Mesenchymal stem cell (in vitro differentiated cells and primary cell): ENCODE measurements at regions not wholly inside any gene's neighbourhood (a gene's known extent, or its start where the extent isn't known, plus 50 kb on each side); places are given as distances from the start of the nearest gene placed in this dataset.
A peak's percentile ranks its signal among the peaks of the same experiment; 100 is the strongest.
"Not testable (repeated sequence)": the region's sequence is repeated elsewhere in the genome, so short reads cannot be mapped to it uniquely, and the experiment has no call there.

Experiments used
- DNase-seq: peaks from one replicate; pipeline ENCODE4 v3.0.0-alpha.2; 2013
- H2AFZ ChIP-seq: one replicate; pipeline ENCODE4 v1.6.1; 2013; ENCODE audit warnings: low read depth, mild to moderate bottlenecking, control low read depth, inconsistent platforms, low read length, moderate library complexity
- H2AK5ac ChIP-seq: 2 replicates; pipeline ENCODE4 v1.6.1; 2013; ENCODE audit warnings: low read length, moderate library complexity, mild to moderate bottlenecking, inconsistent platforms; ENCODE audit not compliant: severe bottlenecking
- H2BK120ac ChIP-seq: one replicate; pipeline ENCODE4 v1.6.1; 2013; ENCODE audit warnings: low read depth, mild to moderate bottlenecking, inconsistent platforms, low read length, moderate library complexity
- H2BK12ac ChIP-seq, 2 experiments: one replicate each; pipeline ENCODE4 v1.6.1; 2013; ENCODE audit warnings: inconsistent platforms in 2 of 2, low read length in 2 of 2, mild to moderate bottlenecking in 2 of 2, moderate library complexity in 2 of 2, control low read depth in 1 of 2
- H2BK15ac ChIP-seq: one replicate; pipeline ENCODE4 v1.6.1; 2013; ENCODE audit warnings: mild to moderate bottlenecking, low read depth, inconsistent platforms; ENCODE audit not compliant: poor library complexity, severe bottlenecking
- H2BK5ac ChIP-seq: 2 replicates; pipeline ENCODE4 v1.6.1; 2013; ENCODE audit warnings: low read depth, mild to moderate bottlenecking, low read length, control low read depth, inconsistent platforms; ENCODE audit not compliant: poor library complexity, severe bottlenecking
- H3K14ac ChIP-seq, 2 experiments: one replicate each; pipeline ENCODE4 v1.6.1; 2013; ENCODE audit warnings: inconsistent platforms in 2 of 2, low read length in 2 of 2, control low read depth in 1 of 2, mild to moderate bottlenecking in 1 of 2, moderate library complexity in 1 of 2
- H3K18ac ChIP-seq, 2 experiments: one replicate each; pipeline ENCODE4 v1.6.1; 2013; ENCODE audit warnings: inconsistent platforms in 2 of 2, low read length in 2 of 2, control low read depth in 1 of 2, low read depth in 1 of 2, mild to moderate bottlenecking in 1 of 2
- H3K23ac ChIP-seq, 2 experiments: one replicate each; pipeline ENCODE4 v1.6.1; 2013; ENCODE audit warnings: inconsistent platforms in 2 of 2, low read length in 2 of 2, mild to moderate bottlenecking in 2 of 2, moderate library complexity in 2 of 2, control low read depth in 1 of 2
- H3K27ac ChIP-seq: 2 replicates; pipeline ENCODE4 v1.5.1; 2013; ENCODE audit warnings: mild to moderate bottlenecking, moderate library complexity, low read length, control low read depth, inconsistent platforms; ENCODE audit not compliant: poor library complexity, severe bottlenecking
- H3K27me3 ChIP-seq, 2 experiments: 2 replicates each; pipeline versions ENCODE4 v1.6.1 to v1.7.0; 2013; ENCODE audit warnings: low read length in 2 of 2, mild to moderate bottlenecking in 2 of 2, moderate library complexity in 2 of 2, control low read depth in 1 of 2, inconsistent platforms in 1 of 2; ENCODE audit not compliant: control insufficient read depth in 1 of 2, insufficient read depth in 1 of 2
- H3K36me3 ChIP-seq, 2 experiments: 2 replicates each; pipeline versions ENCODE4 v1.6.1 to v1.7.0; 2013; ENCODE audit warnings: low read length in 2 of 2, control low read depth in 1 of 2, inconsistent platforms in 1 of 2, low read depth in 1 of 2, mild to moderate bottlenecking in 1 of 2; ENCODE audit not compliant: insufficient read depth in 2 of 2, control insufficient read depth in 1 of 2
- H3K4ac ChIP-seq, 2 experiments: one replicate each; pipeline ENCODE4 v1.6.1; 2013; ENCODE audit warnings: inconsistent platforms in 2 of 2, low read length in 2 of 2, mild to moderate bottlenecking in 2 of 2, moderate library complexity in 2 of 2, control low read depth in 1 of 2, low read depth in 1 of 2
- H3K4me1 ChIP-seq: 2 replicates; pipeline ENCODE4 v1.6.1; 2013; ENCODE audit warnings: low read depth, low read length, control low read depth; ENCODE audit not compliant: control insufficient read depth, insufficient read depth
- H3K4me2 ChIP-seq: 2 replicates; pipeline ENCODE4 v1.6.1; 2013; ENCODE audit warnings: low read length, mild to moderate bottlenecking, inconsistent platforms; ENCODE audit not compliant: poor library complexity, severe bottlenecking
- H3K4me3 ChIP-seq, 2 experiments: 2 replicates each; pipeline versions ENCODE4 v1.5.1 to v1.7.0; 2013; ENCODE audit warnings: low read length in 2 of 2, mild to moderate bottlenecking in 2 of 2, control low read depth in 1 of 2, low read depth in 1 of 2; ENCODE audit not compliant: insufficient read depth in 1 of 2
- H3K79me1 ChIP-seq: replicated peaks from 2 replicates; pipeline ENCODE4 v1.6.1; 2013; ENCODE audit warnings: mild to moderate bottlenecking, control low read depth, low read length, inconsistent platforms; ENCODE audit not compliant: poor library complexity, severe bottlenecking
- H3K9ac ChIP-seq: 2 replicates; pipeline ENCODE4 v1.7.0; 2013; ENCODE audit warnings: mild to moderate bottlenecking, low read length, moderate library complexity
- H3K9me3 ChIP-seq: 2 replicates; pipeline ENCODE4 v1.7.0; 2013; ENCODE audit warnings: mild to moderate bottlenecking, low read length; ENCODE audit not compliant: control insufficient read depth
- H4K8ac ChIP-seq: one replicate; pipeline ENCODE4 v1.6.1; 2013; ENCODE audit warnings: inconsistent platforms, mild to moderate bottlenecking, low read length, moderate library complexity
- H4K91ac ChIP-seq: one replicate; pipeline ENCODE4 v1.6.1; 2013; ENCODE audit warnings: mild to moderate bottlenecking, low read length, inconsistent platforms
- WGBS: methylation state at CpG from one replicate; pipeline ENCODE4 v1.1.7; 2013; ENCODE audit warnings: mixed read lengths; 5-methylcytosine and 5-hydroxymethylcytosine counted together

- not testable (repeated sequence) for H3K4me1 ChIP-seq
These were observed 121.6 kb upstream of the SLC16A7 start for GRCh38 chr12:59474236-59474635.

GRCh38 chr12:59472273-59472672, 123.6 kb upstream of the SLC16A7 start:
- Histone ChIP-seq H3K36me3 (no peaks in the 10 kb centered on the region), H3K4me3 (no peak overlapping the region), H2BK12ac (no peak overlapping the region), H3K4ac (no peak overlapping the region), H2AFZ (no peak overlapping the region), H3K14ac (no peak overlapping the region), H3K27ac (no peak overlapping the region), H3K4me2 (no peak overlapping the region), H2BK5ac (no peak overlapping the region), H3K23ac (no peak overlapping the region), H3K79me1 (no peaks in the 10 kb centered on the region), H3K9ac (no peak overlapping the region), H4K8ac (no peak overlapping the region), H3K4me1 (no peaks in the 10 kb centered on the region), H3K27me3 (no peaks in the 10 kb centered on the region), H4K91ac (no peak overlapping the region), H3K18ac (no peak overlapping the region), H2AK5ac (no peak overlapping the region), H2BK120ac (no peak overlapping the region), H2BK15ac (no peak overlapping the region), H3K9me3 (no peaks in the 10 kb centered on the region)
- 82% methylated on average over 5 of the region's 5 CpGs for WGBS
- no peak for DNase-seq

More at GRCh38 chr12:59474236-59474635, 121.6 kb upstream of the SLC16A7 start:
- H3K23ac ChIP-seq, H3K14ac ChIP-seq, H3K79me1 ChIP-seq, H3K9ac ChIP-seq, H2BK5ac ChIP-seq, H3K4me3 ChIP-seq, H3K36me3 ChIP-seq, H2AFZ ChIP-seq, H2AK5ac ChIP-seq, H3K4me2 ChIP-seq, H2BK12ac ChIP-seq, DNase-seq, H3K4ac ChIP-seq, H3K9me3 ChIP-seq, H2BK15ac ChIP-seq, H4K8ac ChIP-seq, H3K18ac ChIP-seq, H3K27ac ChIP-seq, H2BK120ac ChIP-seq, H3K27me3 ChIP-seq, H4K91ac ChIP-seq: not testable (repeated sequence)

GRCh38 chr12:59459966-59460660, 135.7 kb upstream of the SLC16A7 start:
- no peak overlapping the region for H3K4ac ChIP-seq
- no peak overlapping the region for H2AK5ac ChIP-seq
- no peaks in the 10 kb centered on the region for H3K36me3 ChIP-seq
- H3K4me2 ChIP-seq, result peak overlapping the region; percentile 22
- H2BK15ac ChIP-seq, result no peak overlapping the region
- H4K91ac ChIP-seq, result no peak overlapping the region
- H3K79me1 ChIP-seq, result no peaks in the 10 kb centered on the region
- no peak overlapping the region for H3K14ac ChIP-seq
- no peak overlapping the region for H2BK120ac ChIP-seq
- H3K23ac ChIP-seq, result no peak overlapping the region
- DNase-seq, result no peak
- peak overlapping the region; percentile 46 for H3K27ac ChIP-seq
- 70% methylated on average over 4 of the region's 5 CpGs for WGBS
- H2AFZ ChIP-seq, result no peak overlapping the region
- H3K9me3 ChIP-seq, result no peaks in the 10 kb centered on the region
- H3K18ac ChIP-seq, result no peak overlapping the region
- H3K27me3 ChIP-seq, result no peaks in the 10 kb centered on the region
- H3K4me1 ChIP-seq, result no peaks in the 10 kb centered on the region
- H3K4me3 ChIP-seq, result no peak overlapping the region
- no peak overlapping the region for H3K9ac ChIP-seq
- H4K8ac ChIP-seq, result no peak overlapping the region
- no peak overlapping the region for H2BK12ac ChIP-seq
- no peak overlapping the region for H2BK5ac ChIP-seq

GRCh38 chr12:59453475-59453874, 142.4 kb upstream of the SLC16A7 start:
- Histone ChIP-seq H2BK12ac (no peak overlapping the region), H3K4me2 (no peak overlapping the region), H2BK5ac (no peak overlapping the region)

More at GRCh38 chr12:59453475-59453874, 142.4 kb upstream of the SLC16A7 start:
- no peaks in the 10 kb centered on the region for H3K27me3 ChIP-seq
- no peak overlapping the region for H2BK15ac ChIP-seq
- H3K4me1 ChIP-seq, result no peaks in the 10 kb centered on the region
- H3K4me3 ChIP-seq, result no peak overlapping the region
- no peak overlapping the region for H3K4ac ChIP-seq
- no peak overlapping the region for H3K18ac ChIP-seq
- no peak overlapping the region for H2AK5ac ChIP-seq
- no peak overlapping the region for H2AFZ ChIP-seq
- H3K9ac ChIP-seq, result peak overlapping the region; percentile 91
- no peak overlapping the region for H3K27ac ChIP-seq
- H4K91ac ChIP-seq, result no peak overlapping the region
- H3K14ac ChIP-seq, result no peak overlapping the region
- H4K8ac ChIP-seq, result no peak overlapping the region
- no peaks in the 10 kb centered on the region for H3K9me3 ChIP-seq
- H3K23ac ChIP-seq, result no peak overlapping the region
- DNase-seq, result no peak
- H2BK120ac ChIP-seq, result no peak overlapping the region
- H3K36me3 ChIP-seq, result no peaks in the 10 kb centered on the region
- H3K79me1 ChIP-seq, result no peaks in the 10 kb centered on the region
